Upper lobe of left lung (tissue), 4 donors: ENCODE measurements at regions not wholly inside any gene's neighbourhood (a gene's known extent, or its start where the extent isn't known, plus 50 kb on each side); places are given as distances from the start of the nearest gene placed in this dataset.

Source experiments
- CTCF ChIP-seq, 6 experiments: fragments of 450-650 bp in 4 of 6; fragments of 200-600 bp in 2 of 6; sonication (generic) in 2 of 6; IDR thresholded peaks; one replicate each; pipeline ENCODE4 v1.5.1; 2016 to 2019; ENCODE audit warnings: antibody characterized with exemption in 6 of 6
- EP300 ChIP-seq, 4 donors: sonication (generic); formaldehyde crosslinking; IDR thresholded peaks; one replicate each; pipeline ENCODE4 v1.5.1; 2017; ENCODE audit warnings: antibody characterized with exemption in 4 of 4, control low read depth in 2 of 4
- POLR2A ChIP-seq, 4 donors: fragments of 450-650 bp; IDR thresholded peaks; one replicate each; pipeline ENCODE4 v1.5.1; 2016 to 2017; ENCODE audit warnings: antibody characterized with exemption in 4 of 4, mild to moderate bottlenecking in 2 of 4

GRCh38 chr12:45667761-45668160, 61.7 kb upstream of the ARID2 start:
- TF ChIP-seq EP300 (IDR thresholded peaks at IDR 0.05): no peak
- TF ChIP-seq POLR2A (IDR thresholded peaks at IDR 0.05): no peak
- no peak for TF ChIP-seq CTCF (IDR thresholded peaks at IDR 0.05)
